ENCODE measurements at regions not wholly inside any gene's neighbourhood (a gene's known extent, or its start where the extent isn't known, plus 50 kb on each side); places are given as distances from the start of the nearest gene placed in this dataset.

DNA sequence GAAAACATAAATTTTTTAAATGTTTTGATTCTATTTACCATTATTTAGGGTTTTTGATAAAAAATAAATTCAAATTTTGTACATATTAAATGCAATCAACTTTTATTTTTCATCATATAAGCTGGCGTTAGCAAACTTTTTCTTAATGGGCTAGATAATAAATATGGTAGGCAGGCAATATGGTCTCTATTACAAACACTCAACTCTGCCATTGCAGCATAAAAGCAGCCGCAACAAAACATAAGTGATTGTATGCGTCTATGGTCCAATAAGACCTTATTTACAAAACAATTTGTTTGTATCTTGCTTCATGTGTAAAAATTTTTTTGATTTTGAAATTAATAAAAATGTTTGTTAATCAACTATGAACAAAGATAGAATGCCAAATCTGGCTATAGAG is 116.8 kb upstream of the GLI2 start:
- no peak for DNase-seq

DNA sequence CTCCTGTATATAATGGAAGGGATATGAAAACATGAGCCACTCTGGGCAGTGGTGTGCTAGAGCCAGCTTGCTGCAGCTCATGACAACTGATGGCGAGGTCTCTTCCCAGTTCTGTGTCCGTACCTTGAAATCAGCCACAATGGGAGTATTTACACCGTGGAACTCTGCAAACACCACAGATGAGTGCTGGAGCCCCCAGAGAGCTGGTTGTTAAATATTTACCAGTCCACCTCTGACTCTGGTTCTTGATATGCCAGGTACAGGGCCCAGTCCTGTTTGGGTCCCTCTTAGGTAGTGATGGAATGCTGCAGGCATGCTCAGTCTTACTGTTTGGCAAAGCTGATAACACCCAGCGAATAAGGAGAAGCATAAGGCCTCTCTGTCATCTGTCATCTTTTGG is 116.1 kb upstream of the GLI2 start:
- no peak for DNase-seq

DNA sequence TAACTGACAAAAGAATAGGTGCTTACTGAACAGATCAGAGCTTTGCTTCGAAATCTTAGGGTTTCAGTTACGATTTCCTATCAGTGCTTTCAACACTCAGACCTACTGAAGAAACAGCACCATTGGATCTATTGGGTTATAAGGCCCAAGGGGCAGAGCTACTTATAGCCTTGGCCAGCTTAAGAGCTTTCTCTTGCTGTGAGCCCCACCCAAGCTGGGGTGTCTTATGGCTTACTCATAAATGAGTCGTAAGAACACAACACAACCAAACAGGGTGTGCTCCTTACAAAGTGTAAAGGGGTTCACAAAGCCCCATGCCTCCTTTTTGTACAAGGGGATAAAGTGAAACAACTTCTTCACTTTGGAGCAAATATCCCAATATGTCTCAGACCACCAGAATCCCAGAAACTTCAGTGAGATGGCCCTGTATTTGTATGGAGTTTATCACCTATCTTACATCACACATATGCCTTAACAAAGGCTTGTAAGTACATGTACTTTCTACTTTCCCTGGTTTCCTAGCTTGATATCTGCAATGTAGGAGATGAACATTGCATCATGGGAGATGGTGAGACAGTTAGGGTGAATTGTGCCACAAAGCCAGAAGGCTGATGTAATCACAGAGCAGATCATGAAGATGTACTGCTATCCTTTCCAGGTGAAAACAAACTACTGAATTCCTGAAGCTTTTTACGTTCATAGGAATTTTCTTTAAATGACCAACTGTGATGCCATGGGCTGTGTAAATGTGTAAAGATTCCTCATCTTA is 115.5 kb upstream of the GLI2 start:
- DNase-seq, result no peak

- no peak for DNase-seq
Measured at GRCh38 chr2:120622159-120622869, 113.4 kb upstream of the GLI2 start.

DNA sequence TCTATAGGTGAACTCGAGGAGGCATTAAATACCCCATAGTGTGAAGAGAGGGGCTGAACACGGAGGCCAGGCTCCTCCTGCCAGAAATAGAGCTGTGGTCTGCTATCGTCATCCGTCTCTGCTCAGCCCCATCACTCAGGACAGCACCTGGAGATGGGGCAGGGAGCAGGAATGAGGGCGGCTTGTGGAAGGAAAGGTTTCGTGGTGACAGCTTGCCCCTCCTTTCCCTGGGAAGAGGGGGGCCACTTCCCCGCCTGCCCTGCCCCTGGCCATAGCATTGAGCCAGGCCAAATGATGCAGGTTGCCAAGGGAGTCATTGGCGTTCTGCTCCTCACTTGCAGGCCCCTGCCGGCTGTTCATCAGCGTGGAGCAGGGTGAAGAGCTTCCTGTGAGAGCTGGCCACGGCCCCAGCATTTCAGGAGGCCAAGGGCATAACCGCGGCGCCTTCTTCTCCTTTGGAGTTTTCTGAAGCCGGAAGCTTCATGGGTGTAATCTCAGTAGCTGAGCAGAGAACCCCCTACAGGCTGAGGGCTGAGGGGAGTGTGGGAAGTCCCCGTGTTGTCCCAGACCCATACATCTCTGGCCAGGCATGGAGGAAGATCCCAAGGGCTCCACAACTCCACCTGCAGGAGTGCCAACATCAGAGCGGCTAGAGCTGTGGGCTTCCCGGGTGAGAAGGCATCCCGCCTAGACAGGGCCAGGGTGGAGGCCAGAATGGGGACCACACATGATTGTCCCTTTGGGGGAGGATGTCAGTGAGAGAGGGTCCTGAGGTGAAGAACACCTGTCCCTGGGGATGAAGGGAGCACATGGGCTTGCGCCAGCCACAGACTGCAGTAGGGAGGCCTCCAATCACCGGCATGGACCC is 112.5 kb upstream of the GLI2 start:
- no peak for DNase-seq

- DNase-seq, result no peak
Measured at GRCh38 chr2:120624061-120624737, 111.5 kb upstream of the GLI2 start.

DNA sequence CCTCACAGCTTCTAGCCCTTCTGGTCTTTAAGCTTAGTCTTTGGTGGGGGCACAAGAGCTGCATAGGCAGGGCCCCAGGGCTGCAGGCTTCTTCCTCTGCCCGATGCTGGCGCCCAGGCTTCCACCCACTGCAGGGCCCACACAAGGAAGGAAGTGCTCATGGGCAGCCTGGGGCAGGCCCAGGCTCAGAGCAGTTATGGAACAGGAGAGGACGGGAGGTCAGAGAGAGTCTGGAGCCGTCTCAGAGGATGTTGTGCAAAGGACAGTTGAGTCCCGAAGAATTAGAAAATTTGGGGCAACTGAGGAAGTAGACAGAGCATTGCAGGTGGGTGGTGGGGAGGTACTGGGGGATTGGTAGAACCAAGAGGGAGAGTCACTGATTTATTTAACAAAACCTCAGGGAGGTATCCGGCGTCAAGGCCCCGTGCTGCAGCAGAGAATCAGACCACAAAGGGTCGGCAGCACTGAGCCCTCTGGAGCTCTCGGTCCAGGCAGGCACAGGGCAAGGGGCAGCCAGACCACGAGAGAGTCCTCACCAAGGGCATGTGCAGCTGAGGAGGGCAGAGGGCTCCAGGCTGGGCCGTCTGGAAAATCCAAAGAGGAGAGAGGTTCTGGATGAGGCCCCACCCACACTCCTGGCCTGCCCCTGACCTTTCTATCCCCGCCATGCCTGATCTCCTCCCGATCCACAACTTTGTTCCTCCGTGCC is 110.8 kb upstream of the GLI2 start:
- DNase-seq, result no peak

DNA sequence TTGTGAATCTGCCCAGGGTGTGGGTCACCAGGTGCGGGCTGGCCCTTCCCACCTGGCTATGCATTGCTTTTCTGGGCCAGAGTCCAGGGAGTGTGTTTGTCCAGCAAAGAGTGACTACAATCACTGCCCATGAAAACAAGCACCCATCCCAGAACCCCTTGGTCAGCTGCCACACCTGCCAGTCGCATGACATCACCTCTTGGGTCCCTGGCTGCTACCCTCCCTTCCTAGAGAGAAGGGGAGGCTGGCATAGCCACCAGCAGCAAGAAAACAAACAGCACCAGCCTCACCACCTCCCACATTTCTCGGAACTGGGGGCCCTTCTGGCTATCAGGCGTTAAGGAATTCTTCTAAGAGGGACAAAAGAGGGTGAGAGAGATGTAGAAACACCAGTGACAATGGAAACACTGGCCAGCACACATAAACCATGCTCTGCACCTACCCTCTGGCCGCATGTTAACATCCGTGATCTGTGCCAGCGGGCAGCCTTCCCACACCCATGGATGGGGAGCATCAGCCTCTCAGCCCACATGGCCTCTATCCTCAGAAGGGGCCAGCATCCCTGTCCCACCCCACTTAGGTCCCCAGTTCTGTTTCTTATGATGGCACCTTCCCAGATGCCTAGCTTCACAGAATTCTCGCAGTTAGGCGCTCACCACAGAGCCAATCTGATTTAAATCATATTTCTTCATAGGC is 109.7 kb upstream of the GLI2 start:
- no peak for DNase-seq

DNA sequence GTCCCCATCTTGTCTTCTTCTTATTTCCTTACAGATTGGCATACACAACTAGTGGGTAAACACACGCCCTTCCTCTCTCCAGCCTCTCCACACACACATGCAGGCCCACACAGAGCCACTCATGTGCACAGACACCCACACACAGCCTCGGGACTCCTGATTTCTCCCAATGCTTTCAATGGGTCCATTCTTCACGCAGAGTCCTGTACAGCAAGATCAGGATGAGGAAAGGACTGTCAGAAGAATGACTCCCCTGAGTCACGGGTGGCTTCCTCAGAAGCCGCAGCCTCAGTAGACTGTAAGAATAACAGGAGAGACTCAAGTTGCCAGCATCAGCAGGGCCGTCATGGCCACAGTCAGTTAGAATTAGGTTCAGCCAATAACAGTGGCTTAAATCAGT is 109.1 kb upstream of the GLI2 start:
- no peak for DNase-seq

DNA sequence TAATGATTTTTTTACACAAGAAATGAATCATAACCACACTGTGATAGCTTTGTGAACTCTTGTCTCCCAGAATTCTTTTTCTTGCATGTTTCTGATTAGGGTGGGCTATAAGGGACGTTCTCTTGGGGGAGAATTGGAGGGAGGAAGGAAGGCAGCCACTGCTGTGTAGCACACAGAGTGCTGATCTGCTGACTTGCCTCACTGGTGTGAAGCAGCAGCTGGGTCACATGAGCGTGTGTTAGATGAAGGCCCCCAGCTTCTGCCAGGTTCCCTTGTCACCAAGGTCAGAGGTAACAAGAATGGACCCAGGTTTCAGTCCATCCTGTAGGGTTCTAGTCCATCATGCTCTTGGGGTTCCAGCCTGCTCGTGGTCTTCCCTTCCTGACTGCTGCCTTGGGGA is 107.4 kb upstream of the GLI2 start:
- no peak for DNase-seq

DNA sequence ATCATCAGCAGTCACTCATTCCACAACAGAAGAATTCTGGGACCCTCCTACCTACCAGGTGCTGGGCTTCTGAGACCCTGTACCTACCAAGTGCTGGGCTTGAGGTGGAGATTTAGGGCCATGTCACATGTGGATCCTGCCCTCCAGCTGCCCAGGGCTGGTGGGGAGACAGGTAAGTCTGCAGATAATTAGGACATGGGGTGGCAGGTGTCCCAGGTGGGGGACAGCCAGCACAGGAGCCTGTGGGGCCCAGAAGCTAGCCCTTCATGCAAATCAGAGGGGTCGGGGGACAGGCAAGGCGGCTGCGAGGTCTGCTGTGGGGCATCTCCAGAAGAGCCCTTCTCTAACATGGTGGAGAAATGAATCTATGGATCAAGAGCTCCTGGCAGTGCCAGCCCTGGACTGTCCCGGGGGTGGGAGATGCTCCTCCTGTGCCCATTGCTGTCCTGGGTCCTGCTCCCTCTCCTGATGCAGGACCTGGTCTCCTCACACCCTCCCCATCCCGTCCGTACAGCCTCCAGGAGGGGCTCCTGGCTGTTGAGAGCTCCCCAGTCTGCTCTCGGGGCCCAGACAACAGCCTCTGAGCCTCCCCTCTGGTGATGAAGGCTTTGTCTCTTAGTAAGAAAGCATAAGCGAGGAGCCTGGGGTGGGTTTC is 106.3 kb upstream of the GLI2 start:
- no peak for DNase-seq

DNA sequence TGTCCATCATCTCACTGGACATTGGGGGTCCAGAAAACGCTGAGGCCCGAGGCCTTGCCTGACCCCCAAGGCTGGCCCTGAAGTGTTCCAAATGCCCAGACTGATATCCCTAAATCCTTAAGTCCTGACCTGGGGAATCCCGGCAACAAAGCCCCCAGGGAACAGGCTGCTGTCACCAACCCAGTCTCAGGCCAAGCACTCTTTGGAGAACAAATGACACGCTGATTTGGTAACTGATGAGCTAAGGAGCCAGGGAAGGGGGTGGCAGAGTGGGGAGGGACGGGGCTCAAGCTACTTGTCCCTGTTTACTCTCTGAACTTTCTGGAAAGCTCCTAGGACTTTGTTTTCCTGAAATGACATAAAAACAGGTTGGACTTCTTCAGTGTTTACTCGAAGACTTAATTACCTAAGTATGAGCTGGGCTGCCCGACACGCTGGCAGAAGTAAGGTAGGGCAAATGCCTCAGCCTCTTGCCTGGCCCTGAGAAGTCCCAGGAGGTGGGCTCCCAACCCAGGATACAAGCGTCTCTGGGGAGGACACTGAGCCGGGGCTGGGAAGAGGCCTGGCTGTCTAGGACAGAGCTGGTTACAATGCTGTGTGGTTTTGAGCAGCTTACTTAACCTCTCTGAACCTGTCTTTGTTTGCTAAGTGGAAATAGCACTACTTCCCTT is 105.5 kb upstream of the GLI2 start:
- no peak for DNase-seq

DNA sequence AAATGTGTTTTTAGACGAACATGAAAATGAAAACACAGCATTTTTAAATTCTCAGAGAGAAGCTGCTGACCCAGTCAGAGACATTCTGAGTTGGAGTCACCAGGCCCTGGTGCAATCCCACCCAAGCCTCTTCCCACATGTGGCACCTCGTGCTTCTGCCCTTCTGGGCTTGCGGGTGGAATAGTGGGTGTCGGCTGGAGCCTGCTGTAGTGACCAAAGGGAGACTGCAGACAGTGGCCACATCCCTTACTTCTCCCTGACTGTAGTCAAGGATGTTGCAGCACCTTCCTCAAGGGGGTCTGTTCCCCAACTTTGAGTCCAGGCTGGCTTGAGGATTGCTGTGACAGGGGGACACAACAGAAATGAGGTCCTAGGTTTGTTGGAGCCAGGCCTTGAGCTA is 104.4 kb upstream of the GLI2 start:
- DNase-seq, result no peak

- DNase-seq, result no peak
Measured at GRCh38 chr2:120631724-120632123, 103.9 kb upstream of the GLI2 start.

- no peak for DNase-seq
Measured at GRCh38 chr2:120632796-120633646, 102.6 kb upstream of the GLI2 start.

- no peak for DNase-seq
Measured at GRCh38 chr2:120634533-120634932, 101.1 kb upstream of the GLI2 start.

- DNase-seq, result no peak
Measured at GRCh38 chr2:120635146-120635545, 100.5 kb upstream of the GLI2 start.

DNA sequence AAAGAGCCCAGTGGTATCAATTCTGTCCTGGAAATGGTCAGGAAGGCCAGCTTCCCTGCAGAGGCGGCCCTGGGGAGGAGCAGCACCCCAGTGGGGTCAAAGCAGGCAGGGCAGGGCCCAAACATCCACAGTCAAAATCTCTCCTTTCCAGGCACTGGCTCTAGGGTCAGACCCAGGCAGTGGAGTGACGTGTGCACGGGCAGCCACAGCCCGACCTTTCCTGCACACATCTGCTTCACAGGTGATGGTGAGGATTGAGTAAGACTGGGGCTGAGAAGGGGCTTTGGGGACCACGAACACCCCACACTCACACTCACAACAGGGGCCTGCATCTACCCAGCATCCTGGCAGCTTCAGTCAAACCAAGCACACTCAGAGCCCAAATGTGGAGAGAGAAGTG is 97.8 kb upstream of the GLI2 start:
- no peak for DNase-seq

- no peak for DNase-seq
Measured at GRCh38 chr2:120638450-120638849, 97.2 kb upstream of the GLI2 start.

- DNase-seq, result no peak
Measured at GRCh38 chr2:120641366-120641771, 94.3 kb upstream of the GLI2 start.

All from NCI-H2227 treated with DMSO at 0.1 percent for 48 hours (cell line).